T-cell (primary cell): ENCODE measurements at regions not wholly inside any gene's neighbourhood (a gene's known extent, or its start where the extent isn't known, plus 50 kb on each side); places are given as distances from the start of the nearest gene placed in this dataset.

Source experiments
- ATAC-seq, 4 experiments: fragments of 200-7000 bp in 3 of 4; fragments of 150-1000 bp in 1 of 4; cut with Tn5 transposase; replicated peaks in 1 of 4; 1 replicate in 3 of 4; 2 replicates in 1 of 4; pipeline ENCODE4 v1.10.0; 2021; ENCODE audit warnings: moderate library complexity in 3 of 4, mild to moderate bottlenecking in 2 of 4, moderate number of reproducible peaks in 1 of 4
- CTCF ChIA-PET, 2 donors: fragments of 300-600 bp; sonication (Branson Sonifier 250); formaldehyde crosslinking; loops; one replicate each; lab custom pipeline; 2022; ENCODE audit warnings: antibody characterized with exemption in 2 of 2; lab: Charles Lee
- POLR2A ChIA-PET, 2 donors: fragments of 300-600 bp; sonication (Branson Sonifier 250); formaldehyde crosslinking; loops; one replicate each; lab custom pipeline; 2022; ENCODE audit warnings: antibody characterized with exemption in 2 of 2; lab: Charles Lee
- DNase-seq, 35 experiments: peaks; one replicate each; pipeline versions ENCODE4 v3.0.0 to v3.0.0-alpha.2; 2013 to 2023
- H3K27ac ChIP-seq: one replicate; pipeline ENCODE4 v1.5.1; 2013; ENCODE audit warnings: low read length
- H3K27me3 ChIP-seq, 2 experiments: replicated peaks in 1 of 2; 1 replicate in 1 of 2; 2 replicates in 1 of 2; pipeline versions ENCODE4 v1.6.1 to v1.7.0; 2013; ENCODE audit warnings: low read length in 1 of 2, mixed read lengths in 1 of 2; ENCODE audit not compliant: control insufficient read depth in 2 of 2, insufficient read depth in 2 of 2; ENCODE audit errors: extremely low read depth in 1 of 2
- H3K36me3 ChIP-seq, 2 donors: 1 replicate in 1 of 2; 2 replicates in 1 of 2; pipeline versions ENCODE4 v1.6.1 to v1.7.0; 2013; ENCODE audit warnings: low read length in 1 of 2; ENCODE audit not compliant: control insufficient read depth in 2 of 2, insufficient read depth in 1 of 2; ENCODE audit errors: extremely low read depth in 1 of 2
- H3K4me1 ChIP-seq, 2 experiments: 1 replicate in 1 of 2; 2 replicates in 1 of 2; pipeline versions ENCODE4 v1.6.1 to v1.7.0; 2013; ENCODE audit warnings: low read length in 2 of 2, mixed read lengths in 1 of 2; ENCODE audit not compliant: insufficient read depth in 2 of 2, control insufficient read depth in 1 of 2; ENCODE audit errors: extremely low read depth in 1 of 2
- H3K4me3 ChIP-seq, 2 donors: 1 replicate in 1 of 2; 2 replicates in 1 of 2; pipeline versions ENCODE4 v1.5.1 to v1.7.0; 2013; ENCODE audit warnings: mild to moderate bottlenecking in 2 of 2, low read length in 1 of 2, moderate library complexity in 1 of 2; ENCODE audit not compliant: control insufficient read depth in 1 of 2; ENCODE audit errors: extremely low read depth in 1 of 2
- H3K9me3 ChIP-seq: 2 replicates; pipeline ENCODE4 v1.7.0; 2013
- H3K27ac Mint-ChIP-seq, 2 donors: one replicate each; pipeline ENCODE4 v1.8.0; 2020 to 2021; ENCODE audit warnings: mild to moderate bottlenecking in 2 of 2, mixed read lengths in 2 of 2
- H3K27me3 Mint-ChIP-seq, 2 donors: one replicate each; pipeline ENCODE4 v1.8.0; 2021 to 2022; ENCODE audit warnings: mixed read lengths in 2 of 2
- H3K36me3 Mint-ChIP-seq: one replicate; pipeline ENCODE4 v1.8.0; 2021; ENCODE audit warnings: mixed read lengths
- H3K4me1 Mint-ChIP-seq, 3 donors: one replicate each; pipeline ENCODE4 v1.8.0; 2020 to 2022; ENCODE audit warnings: mixed read lengths in 3 of 3, mild to moderate bottlenecking in 1 of 3
- H3K4me3 Mint-ChIP-seq, 3 donors: one replicate each; pipeline ENCODE4 v1.8.0; 2020 to 2022; ENCODE audit warnings: mild to moderate bottlenecking in 3 of 3, mixed read lengths in 3 of 3, moderate library complexity in 3 of 3
- H3K9me3 Mint-ChIP-seq, 3 donors: one replicate each; pipeline ENCODE4 v1.8.0; 2020 to 2022; ENCODE audit warnings: mixed read lengths in 3 of 3
- WGBS: methylation state at CpG from one replicate; pipeline ENCODE4 v1.1.5; 2013; ENCODE audit warnings: missing lambda C conversion rate; ENCODE audit not compliant: insufficient coverage; 5-methylcytosine and 5-hydroxymethylcytosine counted together

DNA sequence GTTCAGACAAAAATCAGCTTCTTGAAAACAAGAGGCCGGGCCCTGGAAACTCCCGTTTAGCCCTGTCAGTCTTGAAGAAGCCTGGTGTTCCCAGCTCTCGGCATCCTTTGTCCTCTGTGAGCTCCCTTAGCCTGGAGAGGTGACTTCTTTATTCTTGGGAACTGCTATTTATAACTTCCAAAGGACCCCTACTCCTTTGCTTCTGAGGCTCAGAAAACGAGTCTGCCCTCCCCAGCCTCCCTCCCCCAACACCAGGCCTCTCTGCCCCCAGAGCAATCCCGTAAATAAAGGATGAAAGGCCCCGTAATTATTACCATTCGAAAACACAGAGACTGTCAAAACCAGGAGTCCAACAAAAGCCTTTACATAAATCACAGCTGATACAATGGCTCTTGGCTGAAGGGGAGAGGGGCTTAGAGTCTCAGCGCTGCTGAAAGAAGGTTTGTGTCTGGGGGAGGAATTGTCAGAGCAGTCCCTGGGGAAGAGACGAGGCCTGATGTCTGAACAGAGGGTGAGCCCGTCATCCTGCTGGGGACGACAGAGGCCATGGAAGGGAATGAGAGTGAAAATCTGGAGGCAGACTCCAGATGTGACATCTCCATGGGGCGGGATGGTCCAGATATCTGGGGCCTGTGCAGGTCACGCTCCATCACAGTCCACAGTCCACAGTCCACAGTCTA lies 283.0 kb downstream of the MYCN start:
- DNase-seq, result no peak
- H3K27me3 Mint-ChIP-seq, result peaks cover 0 to 12% of the 10 kb centered on the region in 2 donors
- Histone ChIP-seq H3K27ac (no peak overlapping the region), H3K36me3 (no peaks in the 10 kb centered on the region), H3K9me3 (no peaks in the 10 kb centered on the region), H3K4me1 (no peaks in the 10 kb centered on the region), H3K4me3 (no peak overlapping the region), H3K27me3 (peaks cover 0 to 7% of the 10 kb centered on the region in 2 experiments)
- no peak for ATAC-seq
- POLR2A ChIA-PET, result no interaction called here
- H3K36me3 Mint-ChIP-seq, result no peaks in the 10 kb centered on the region
- no peaks in the 10 kb centered on the region for H3K4me1 Mint-ChIP-seq
- H3K9me3 Mint-ChIP-seq, result no peaks in the 10 kb centered on the region
- 91% methylated on average over 5 of the region's 13 CpGs for WGBS
- CTCF ChIA-PET, result no interaction called here
- no peak overlapping the region for H3K4me3 Mint-ChIP-seq
- H3K27ac Mint-ChIP-seq, result no peak overlapping the region

DNA sequence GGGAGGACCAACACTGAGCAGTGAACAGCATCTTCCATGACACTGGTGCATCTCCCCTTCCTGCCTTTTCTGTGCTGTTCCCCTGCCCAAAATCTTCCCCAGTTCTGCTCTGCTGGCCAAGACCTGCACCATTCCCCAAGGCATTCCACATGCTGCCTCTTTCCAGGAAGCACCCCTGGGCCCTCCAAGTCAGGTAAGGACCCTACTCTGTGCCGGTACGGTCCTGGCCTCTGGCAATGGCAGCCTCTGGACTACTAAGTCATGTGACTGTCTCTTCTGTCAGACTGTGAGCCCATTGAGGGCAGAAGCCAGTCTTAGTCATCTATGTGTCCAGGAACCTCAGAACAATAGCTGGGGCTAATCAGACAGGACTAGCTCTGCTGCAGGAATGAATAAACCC lies 282.0 kb downstream of the MYCN start:
- no peaks in the 10 kb centered on the region for H3K9me3 Mint-ChIP-seq
- no peak overlapping the region for H3K27ac Mint-ChIP-seq
- no peak overlapping the region for H3K4me3 Mint-ChIP-seq
- 100% methylated on average over 2 of the region's 2 CpGs for WGBS
- H3K9me3 ChIP-seq, result no peaks in the 10 kb centered on the region
- no peaks in the 10 kb centered on the region for H3K36me3 ChIP-seq
- POLR2A ChIA-PET, result no interaction called here
- ATAC-seq (no peak), DNase-seq (no peak)
- CTCF ChIA-PET, result no interaction called here
- H3K4me3 ChIP-seq, result no peak overlapping the region
- no peaks in the 10 kb centered on the region for H3K4me1 Mint-ChIP-seq
- H3K4me1 ChIP-seq, result no peaks in the 10 kb centered on the region
- H3K36me3 Mint-ChIP-seq, result no peaks in the 10 kb centered on the region
- H3K27me3 ChIP-seq, result peaks cover 0 to 7% of the 10 kb centered on the region in 2 experiments
- H3K27me3 Mint-ChIP-seq, result peaks cover under 1 to 12% of the 10 kb centered on the region in 2 donors
- H3K27ac ChIP-seq, result no peak overlapping the region

DNA sequence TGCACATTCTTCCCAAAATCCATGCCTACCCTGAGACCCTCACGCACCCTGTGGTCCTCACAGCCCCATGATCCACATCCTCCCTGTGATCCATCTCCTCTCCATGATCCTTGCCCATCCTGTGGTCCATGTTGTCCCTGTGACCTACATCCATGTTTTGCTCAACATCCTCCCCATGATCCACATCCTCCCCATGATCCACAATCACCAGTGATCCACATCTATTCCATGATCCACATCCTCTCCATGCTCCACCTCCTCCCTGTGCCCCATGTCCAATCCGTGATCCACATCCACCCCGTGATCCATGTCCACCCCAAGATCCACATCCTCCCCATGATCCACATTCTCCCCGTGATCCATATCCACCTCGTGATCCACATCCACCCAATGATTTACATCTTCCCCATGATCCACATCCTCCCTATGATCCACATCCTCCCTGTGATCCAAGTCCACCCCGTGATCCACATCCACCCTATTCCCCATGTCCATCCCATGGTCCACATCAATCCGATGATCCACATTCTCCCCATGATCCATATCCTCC lies 281.2 kb downstream of the MYCN start:
- no peaks in the 10 kb centered on the region for H3K9me3 ChIP-seq
- no peaks in the 10 kb centered on the region for H3K4me1 ChIP-seq
- H3K36me3 ChIP-seq, result no peaks in the 10 kb centered on the region
- CTCF ChIA-PET, result no interaction called here
- H3K36me3 Mint-ChIP-seq, result no peaks in the 10 kb centered on the region
- POLR2A ChIA-PET, result no interaction called here
- H3K9me3 Mint-ChIP-seq, result no peaks in the 10 kb centered on the region
- no peak overlapping the region for H3K27ac Mint-ChIP-seq
- no peak overlapping the region for H3K4me3 ChIP-seq
- 74% methylated on average over 7 of the region's 7 CpGs for WGBS
- no peaks in the 10 kb centered on the region for H3K4me1 Mint-ChIP-seq
- no peak overlapping the region for H3K4me3 Mint-ChIP-seq
- H3K27me3 Mint-ChIP-seq, result peaks cover 4 to 12% of the 10 kb centered on the region in 2 donors
- H3K27me3 ChIP-seq, result peaks cover 0 to 7% of the 10 kb centered on the region in 2 experiments
- ATAC-seq (no peak), DNase-seq (no peak)
- H3K27ac ChIP-seq, result no peak overlapping the region

DNA sequence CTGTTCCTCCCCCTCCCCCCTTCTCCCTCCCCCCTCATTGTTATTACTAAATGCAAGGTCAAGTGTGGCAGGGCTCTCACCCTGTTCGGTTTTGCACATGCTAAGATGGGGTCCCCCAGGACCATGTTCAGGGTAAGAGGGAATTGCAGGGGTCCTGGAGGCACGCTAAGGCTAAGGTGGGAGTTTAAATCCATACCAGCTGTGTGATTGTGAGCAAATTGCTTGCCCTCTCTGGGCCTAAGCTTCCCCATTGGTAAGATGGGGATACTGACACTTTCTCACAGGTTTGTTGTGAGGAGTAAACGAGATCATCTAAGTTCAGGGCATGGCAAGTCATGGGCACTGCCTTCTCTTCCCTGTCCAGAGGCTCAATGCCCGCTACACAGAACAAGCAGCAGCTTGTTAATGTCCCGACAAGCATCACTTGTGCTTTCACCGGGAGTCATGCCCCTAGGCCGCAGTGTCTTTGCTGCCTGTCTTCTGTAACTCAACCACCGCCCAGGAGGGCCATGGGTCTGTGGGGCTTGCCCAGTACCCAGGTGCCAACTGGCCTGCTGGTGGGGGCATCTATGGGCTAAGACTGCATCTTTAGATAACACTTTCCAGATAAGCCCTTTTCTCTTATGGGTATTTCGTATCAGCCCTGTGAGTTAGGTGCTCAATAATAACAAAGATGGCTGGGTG lies 279.1 kb downstream of the MYCN start:
- Histone ChIP-seq H3K27ac (no peak overlapping the region), H3K4me3 (no peak overlapping the region), H3K9me3 (no peaks in the 10 kb centered on the region), H3K4me1 (no peaks in the 10 kb centered on the region), H3K36me3 (no peaks in the 10 kb centered on the region), H3K27me3 (peaks cover 0 to 3% of the 10 kb centered on the region in 2 experiments)
- WGBS, result 75% methylated on average over 2 of the region's 9 CpGs
- ChIA-PET POLR2A (no interaction called here), CTCF (no interaction called here)
- Mint-ChIP-seq H3K27me3 (peaks cover 4 to 16% of the 10 kb centered on the region in 2 donors), H3K27ac (no peak overlapping the region), H3K9me3 (no peaks in the 10 kb centered on the region), H3K4me1 (no peaks in the 10 kb centered on the region), H3K36me3 (no peaks in the 10 kb centered on the region), H3K4me3 (no peak overlapping the region)
- ATAC-seq (no peak), DNase-seq (no peak)

DNA sequence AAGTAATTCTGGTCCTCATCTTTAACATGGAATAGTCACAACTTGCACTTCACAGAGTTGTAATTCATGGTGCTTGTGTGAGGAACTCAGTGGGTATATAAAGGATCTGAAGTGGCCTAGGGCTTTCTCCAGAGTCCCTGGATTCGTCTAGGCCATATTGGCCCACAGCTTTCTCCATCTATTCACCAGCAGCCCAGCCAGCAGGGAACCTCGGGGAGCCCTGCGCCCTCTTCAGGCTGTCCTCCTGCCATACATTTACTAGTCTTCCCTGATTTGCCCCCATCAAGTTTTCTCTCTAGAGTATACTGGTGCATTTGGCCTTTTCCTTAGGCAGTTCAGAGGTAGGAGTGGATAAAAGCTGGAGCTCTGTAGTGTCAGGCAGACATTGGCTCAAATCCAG lies 278.3 kb downstream of the MYCN start:
- H3K36me3 ChIP-seq, result no peaks in the 10 kb centered on the region
- H3K27me3 ChIP-seq, result peaks cover 0 to 3% of the 10 kb centered on the region in 2 experiments
- DNase-seq, result peak in 2 of 35 experiments; percentile 3 to 60
- ATAC-seq, result no peak
- ChIA-PET CTCF (no interaction called here), POLR2A (no interaction called here)
- no peak overlapping the region for H3K27ac Mint-ChIP-seq
- WGBS, result no CpG with 5 or more reads among the region's 3 CpGs
- H3K4me3 ChIP-seq, result no peak overlapping the region
- no peaks in the 10 kb centered on the region for H3K9me3 ChIP-seq
- no peaks in the 10 kb centered on the region for H3K4me1 ChIP-seq
- peaks cover 4 to 16% of the 10 kb centered on the region in 2 donors for H3K27me3 Mint-ChIP-seq
- no peaks in the 10 kb centered on the region for H3K4me1 Mint-ChIP-seq
- no peak overlapping the region for H3K27ac ChIP-seq
- H3K4me3 Mint-ChIP-seq, result no peak overlapping the region
- no peaks in the 10 kb centered on the region for H3K36me3 Mint-ChIP-seq
- no peaks in the 10 kb centered on the region for H3K9me3 Mint-ChIP-seq

DNA sequence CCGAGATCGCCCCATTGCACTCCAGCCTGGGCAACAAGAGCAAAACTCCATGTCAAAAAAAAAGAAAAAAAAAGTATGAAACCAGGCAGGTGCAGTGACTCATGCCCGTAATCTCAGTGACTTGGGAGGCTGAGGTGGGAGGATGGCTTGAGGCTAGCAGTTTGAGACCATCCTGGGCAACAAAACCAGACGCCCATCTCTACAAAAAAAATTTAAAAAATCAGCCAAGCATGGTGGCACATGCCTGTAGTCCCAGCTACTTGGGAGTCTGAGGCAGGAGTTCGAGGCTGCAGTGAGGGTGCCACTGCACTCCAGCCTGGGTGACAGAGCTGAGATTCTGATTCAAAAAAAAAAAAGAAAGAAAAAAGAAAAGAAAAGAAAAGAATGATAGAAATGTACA lies 277.8 kb downstream of the MYCN start:
- WGBS, result 100% methylated on average over 1 of the region's 5 CpGs
- Histone ChIP-seq H3K9me3 (no peaks in the 10 kb centered on the region), H3K27me3 (peaks cover 0 to 3% of the 10 kb centered on the region in 2 experiments), H3K36me3 (no peaks in the 10 kb centered on the region), H3K4me1 (no peaks in the 10 kb centered on the region), H3K4me3 (no peak overlapping the region), H3K27ac (no peak overlapping the region)
- Mint-ChIP-seq H3K36me3 (no peaks in the 10 kb centered on the region), H3K27ac (no peak overlapping the region), H3K4me3 (no peak overlapping the region), H3K9me3 (no peaks in the 10 kb centered on the region), H3K4me1 (no peaks in the 10 kb centered on the region), H3K27me3 (peaks cover 4 to 16% of the 10 kb centered on the region in 2 donors)
- CTCF ChIA-PET, result no interaction called here
- ATAC-seq (no peak), DNase-seq (no peak)
- POLR2A ChIA-PET, result no interaction called here
